ENCODE measurements at regions not wholly inside any gene's neighbourhood (a gene's known extent, or its start where the extent isn't known, plus 50 kb on each side); places are given as distances from the start of the nearest gene placed in this dataset.
"Not testable (repeated sequence)": the region's sequence is repeated elsewhere in the genome, so short reads cannot be mapped to it uniquely, and the experiment has no call there.

GRCh38 chr2:172294983-172295382, 132.4 kb upstream of the ITGA6 start:
- no peak for DNase-seq

DNA sequence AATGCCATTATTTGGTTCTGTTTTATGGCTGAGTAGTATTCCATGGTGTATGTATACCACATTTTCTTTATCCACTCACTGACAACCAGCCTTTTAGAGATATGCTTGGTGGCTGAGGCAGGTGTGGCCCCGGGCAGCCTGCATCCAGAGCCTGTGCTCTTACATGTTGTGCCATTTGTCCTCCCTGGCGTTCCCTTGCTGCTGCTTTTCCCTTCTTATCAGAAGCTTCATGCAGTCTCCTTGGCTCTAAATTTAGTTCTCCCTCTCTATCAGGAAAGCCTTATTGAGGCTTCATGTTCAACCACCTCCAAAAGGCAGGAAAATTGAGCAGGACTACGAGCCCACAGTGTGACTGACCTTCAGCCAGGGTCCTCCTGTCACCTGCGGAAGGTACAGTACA, 131.7 kb upstream of the ITGA6 start:
- DNase-seq = no peak

DNA sequence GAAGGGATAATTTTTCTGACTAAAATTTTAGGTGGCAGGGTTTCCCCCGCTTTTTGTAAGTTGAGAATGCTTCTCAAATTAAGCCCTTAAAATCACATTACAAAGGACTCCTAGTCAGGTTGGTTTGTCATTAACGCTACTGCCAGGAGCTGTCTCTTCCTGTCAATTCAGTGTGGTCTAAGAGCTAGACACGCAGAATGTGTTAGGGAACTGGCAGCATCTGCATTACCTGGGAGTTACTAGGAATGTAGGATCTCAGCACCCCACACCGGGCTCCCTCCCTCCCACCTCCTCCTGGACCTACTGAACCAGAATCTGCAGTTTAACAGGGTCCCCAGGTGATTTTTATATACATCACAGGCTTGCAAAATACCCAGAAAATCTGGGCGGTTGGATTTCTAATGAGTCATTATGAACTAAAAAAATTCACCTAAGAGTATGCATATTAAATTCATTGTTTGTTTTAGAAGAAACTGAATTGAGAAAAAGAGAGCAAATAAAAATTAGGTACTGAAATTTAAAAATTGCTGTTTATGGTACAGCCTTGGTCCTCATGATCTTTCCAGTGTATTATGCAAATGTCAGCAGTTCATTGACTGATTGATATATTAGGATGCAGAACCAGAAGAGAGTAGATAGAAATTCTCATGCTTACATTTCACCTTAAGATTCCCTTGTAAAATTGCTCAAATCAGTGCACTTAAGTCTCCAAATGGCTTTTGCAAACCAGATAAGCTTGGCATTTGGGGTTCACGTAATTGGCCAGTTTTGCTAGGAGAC, 130.9 kb upstream of the ITGA6 start:
- no peak for DNase-seq

- no peak for DNase-seq
Observed at GRCh38 chr2:172297531-172297930, 129.9 kb upstream of the ITGA6 start.

DNA sequence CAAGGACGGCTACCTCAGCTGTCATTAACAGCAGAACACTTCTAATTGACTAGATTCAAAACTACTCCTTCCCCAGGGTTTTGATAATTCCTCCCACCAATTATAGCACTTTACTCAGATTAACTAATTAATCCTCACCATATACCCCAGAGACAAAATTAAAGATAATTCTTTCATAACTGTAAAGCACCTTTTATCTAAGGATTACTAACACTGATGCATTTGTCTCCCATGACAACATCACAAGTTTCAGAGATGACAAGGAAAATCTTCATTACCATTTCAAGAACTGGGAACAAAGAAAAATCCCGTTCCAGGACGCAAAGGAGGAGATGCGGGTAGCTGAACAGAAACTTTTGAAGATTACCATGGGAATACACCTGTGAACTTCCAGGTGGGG, 129.4 kb upstream of the ITGA6 start:
- DNase-seq = no peak

GRCh38 chr2:172299741-172300140, 127.6 kb upstream of the ITGA6 start:
- DNase-seq = no peak

DNA sequence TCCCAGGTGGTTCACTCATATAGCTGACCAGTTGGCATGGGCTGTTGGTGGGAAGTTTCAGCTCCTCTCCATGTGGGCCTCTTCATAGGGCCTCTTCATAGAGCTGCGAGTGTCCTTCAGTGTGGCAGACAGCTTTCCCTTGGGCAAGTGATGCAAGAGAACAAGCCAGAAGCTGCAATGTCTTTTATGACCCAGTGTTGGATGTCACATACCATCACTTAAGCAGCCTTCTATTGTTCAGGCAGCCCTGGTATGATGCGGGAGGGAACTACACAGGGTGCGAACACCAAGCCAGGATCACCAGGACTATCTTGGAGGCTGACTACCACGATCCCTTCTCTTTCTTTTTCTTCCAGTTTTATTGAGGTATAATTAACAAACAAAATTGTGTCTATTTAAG, 126.5 kb upstream of the ITGA6 start:
- no peak for DNase-seq

GRCh38 chr2:172305066-172305465, 122.3 kb upstream of the ITGA6 start:
- no peak for DNase-seq

GRCh38 chr2:172307800-172308199, 119.6 kb upstream of the ITGA6 start:
- DNase-seq = no peak

DNA sequence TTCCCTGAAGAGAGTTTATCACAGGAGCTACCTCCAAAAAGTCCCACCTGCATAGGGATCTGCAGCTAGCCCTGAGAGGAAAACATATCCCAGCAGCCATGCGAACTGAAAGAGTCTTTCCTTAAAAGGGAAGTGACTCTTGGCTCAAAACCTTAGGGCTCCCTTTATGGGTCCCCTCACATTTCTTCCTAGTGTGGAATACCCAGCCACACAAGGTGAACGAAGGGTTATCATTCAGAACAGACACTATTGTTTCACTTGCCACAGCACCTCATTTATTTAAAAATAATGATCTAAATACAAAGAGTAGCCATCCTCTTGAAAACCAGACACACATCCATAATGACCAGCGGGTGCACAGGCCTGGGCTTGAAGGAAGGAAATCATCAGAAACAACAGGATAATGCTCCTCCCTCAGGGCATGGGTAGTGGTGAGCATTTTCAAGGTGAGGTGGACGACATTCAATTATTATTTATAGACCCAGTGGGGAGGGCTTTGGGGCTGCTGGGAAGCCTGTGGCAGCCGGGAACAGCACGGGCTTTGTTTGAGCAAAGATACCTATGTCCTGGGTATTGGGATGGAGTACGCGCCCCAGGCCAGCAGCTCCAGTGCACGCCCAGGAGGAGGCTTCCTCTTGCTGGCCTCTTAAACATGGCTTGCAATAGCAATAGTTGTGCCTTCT, 119.0 kb upstream of the ITGA6 start:
- no peak for DNase-seq

DNA sequence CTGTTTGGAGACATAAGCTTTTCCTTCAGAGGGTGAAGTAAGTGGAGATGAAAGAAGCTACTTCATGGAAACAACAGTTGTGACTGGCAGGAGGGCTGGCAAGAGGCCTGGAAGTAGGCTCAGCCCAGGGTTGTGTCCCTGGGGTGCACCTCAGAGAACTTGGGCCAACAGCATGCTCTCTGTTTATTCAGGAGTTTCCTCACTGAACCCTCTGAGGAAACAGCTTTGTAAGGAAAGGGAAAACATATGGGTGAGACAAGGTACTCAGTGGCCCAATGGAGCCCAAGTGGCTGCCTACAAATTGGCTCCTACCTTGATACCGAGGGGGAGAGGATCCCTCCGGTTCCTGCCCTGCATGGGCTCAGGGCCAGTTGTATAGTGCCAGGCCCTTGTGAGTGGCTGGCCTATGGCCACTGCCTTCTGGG, 115.5 kb upstream of the ITGA6 start:
- DNase-seq = no peak

GRCh38 chr2:172313715-172314341, 113.6 kb upstream of the ITGA6 start:
- no peak for DNase-seq

DNA sequence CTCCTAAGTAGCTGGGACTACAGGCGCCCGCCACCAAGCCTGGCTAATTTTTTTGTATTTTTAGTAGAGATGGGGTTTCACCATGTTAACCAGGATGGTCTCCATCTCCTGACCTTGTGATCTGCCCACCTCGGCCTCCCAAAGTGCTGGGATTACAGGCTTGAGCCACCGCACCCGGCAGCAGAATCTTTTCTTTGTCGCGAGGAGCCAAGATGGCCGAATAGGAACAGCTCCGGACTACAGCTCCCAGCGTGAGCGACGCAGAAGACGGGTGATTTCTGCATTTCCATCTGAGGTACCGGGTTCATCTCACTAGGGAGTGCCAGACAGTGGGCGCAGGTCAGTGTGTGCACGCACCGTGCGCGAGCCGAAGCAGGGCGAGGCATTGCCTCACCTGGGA, 112.3 kb upstream of the ITGA6 start:
- not testable (repeated sequence) for DNase-seq

DNA sequence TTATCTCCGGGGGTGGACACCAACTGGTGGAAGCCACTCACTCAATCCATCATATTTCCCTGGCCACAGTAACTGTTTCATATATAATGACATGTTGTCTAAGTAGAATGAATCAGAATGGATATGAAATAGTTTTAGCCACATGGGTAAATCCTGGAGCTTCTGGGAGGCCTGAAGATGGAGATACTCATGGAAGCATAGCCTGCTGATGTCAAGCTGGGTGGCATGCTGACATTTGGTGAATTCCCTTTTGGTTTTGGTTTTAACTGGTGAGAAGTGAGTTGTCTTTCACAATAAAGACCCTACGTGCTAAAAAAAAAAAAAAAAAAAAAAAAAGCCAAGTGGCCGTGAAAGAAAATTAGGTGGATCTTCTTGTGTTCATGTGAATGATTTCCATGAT, 105.3 kb upstream of the ITGA6 start:
- no peak for DNase-seq

GRCh38 chr2:172323256-172323655, 104.1 kb upstream of the ITGA6 start:
- no peak for DNase-seq

DNA sequence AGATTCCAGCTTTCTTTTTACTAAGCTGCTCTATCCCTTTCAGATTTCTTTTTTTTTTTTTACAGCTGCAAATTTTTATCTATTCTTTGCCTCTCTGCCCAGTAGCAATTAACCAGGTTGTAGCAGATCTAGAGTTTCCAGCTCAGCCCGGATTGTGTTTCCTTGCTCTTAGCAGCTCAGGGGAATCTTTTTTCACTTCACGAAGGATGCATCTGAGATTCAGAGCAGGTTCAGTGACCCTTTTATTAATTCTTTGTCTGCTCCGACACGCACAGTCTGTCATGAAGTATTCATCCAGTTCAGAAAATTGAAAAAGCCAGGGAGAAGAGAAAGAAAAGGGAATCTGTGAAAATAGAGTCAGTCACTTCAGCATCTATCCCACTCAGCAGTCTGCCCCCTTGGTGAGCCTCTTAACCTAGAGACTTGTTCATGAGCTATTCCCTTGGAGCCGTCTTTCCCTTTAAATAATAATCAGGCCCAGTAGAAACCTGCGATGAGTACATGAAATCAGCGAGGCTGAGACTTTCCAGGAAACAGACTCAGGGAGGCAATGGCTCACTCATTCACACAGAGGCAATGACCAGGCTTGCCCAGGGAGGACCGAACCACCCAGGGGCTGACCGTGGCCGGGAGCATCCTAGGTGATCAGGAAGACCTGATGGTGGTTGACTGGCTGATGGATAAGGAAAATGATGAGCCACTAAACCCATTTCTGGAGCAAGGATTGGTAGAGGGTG, 103.4 kb upstream of the ITGA6 start:
- no peak for DNase-seq

GRCh38 chr2:172326211-172326509, 101.2 kb upstream of the ITGA6 start:
- DNase-seq = no peak

DNA sequence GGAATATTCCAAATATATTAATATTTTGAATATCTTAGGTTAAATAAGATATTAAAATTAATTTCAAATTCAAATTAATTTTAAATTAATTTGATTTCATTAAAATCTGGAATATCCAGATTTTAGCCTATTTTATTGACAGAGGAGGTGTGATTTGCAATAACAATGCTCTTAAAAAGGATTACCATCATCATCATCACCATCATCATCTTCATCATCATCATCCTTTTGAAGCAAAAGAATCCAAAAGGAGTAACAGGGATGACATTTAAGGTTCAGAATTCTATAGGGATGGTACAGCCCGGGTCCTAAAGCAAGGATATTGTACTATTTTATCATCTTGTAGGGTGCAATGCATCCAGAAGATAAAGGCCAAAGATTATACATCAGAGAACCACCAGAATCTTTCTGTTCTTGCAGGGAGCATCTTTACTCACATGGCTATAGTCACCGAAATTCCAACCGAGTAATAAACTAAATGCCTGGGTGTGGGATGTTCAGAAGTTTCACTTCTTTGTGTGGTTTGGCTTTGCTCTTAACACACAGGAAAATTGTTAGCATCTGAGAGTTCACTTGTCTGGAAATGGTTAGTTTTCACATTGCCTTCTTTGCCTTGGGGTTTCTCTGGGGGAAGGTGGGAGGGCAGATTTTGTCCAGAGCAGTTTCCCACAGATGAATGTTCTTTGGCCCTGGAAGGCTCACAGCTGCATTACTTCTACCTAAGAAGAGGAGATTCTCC, 99.1 kb upstream of the ITGA6 start:
- DNase-seq = no peak

- no peak for DNase-seq
Observed at GRCh38 chr2:172329416-172329773, 98.0 kb upstream of the ITGA6 start.

- DNase-seq = no peak
Observed at GRCh38 chr2:172329774-172330671, 97.4 kb upstream of the ITGA6 start.

- no peak for DNase-seq
Observed at GRCh38 chr2:172332507-172332906, 94.9 kb upstream of the ITGA6 start.
